ENCODE measurements at regions not wholly inside any gene's neighbourhood (a gene's known extent, or its start where the extent isn't known, plus 50 kb on each side); places are given as distances from the start of the nearest gene placed in this dataset.

DNA sequence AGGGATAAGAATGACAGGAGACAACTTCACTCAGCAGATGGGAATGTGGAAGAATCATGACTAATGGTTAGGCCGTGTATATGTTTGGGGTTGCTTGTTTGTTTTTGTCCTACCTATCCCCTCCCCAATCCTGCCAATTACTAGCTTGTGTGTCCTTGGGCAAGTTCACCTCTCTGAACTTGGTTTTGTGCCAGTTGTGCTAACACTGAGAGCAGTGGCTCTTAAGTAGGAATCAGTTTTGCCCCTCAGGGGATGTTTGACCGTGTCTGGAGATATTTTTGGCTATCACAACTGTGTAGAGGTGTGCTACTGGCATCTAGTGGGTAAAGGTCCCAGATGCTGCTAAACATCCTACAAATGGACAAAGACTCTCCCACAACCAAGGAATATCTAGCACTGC is 287.0 kb downstream of the DMRT2 start:
- TF ChIP-seq, protein P1, sequence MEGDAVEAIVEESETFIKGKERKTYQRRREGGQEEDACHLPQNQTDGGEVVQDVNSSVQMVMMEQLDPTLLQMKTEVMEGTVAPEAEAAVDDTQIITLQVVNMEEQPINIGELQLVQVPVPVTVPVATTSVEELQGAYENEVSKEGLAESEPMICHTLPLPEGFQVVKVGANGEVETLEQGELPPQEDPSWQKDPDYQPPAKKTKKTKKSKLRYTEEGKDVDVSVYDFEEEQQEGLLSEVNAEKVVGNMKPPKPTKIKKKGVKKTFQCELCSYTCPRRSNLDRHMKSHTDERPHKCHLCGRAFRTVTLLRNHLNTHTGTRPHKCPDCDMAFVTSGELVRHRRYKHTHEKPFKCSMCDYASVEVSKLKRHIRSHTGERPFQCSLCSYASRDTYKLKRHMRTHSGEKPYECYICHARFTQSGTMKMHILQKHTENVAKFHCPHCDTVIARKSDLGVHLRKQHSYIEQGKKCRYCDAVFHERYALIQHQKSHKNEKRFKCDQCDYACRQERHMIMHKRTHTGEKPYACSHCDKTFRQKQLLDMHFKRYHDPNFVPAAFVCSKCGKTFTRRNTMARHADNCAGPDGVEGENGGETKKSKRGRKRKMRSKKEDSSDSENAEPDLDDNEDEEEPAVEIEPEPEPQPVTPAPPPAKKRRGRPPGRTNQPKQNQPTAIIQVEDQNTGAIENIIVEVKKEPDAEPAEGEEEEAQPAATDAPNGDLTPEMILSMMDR (IDR thresholded peaks at IDR 0.05): no peak
- Histone ChIP-seq H3K4me1 (peaks cover 20% of the 10 kb centered on the region), H3K27ac (peak overlapping the region; percentile 91), H3K36me3 (ENCODE audit: control insufficient read depth, insufficient read depth, low read length) (no peaks in the 10 kb centered on the region), H3K9me3 (ENCODE audit: control insufficient read depth, low read length) (no peaks in the 10 kb centered on the region), H3K9ac (no peak overlapping the region), H2AFZ (no peak overlapping the region), H3K79me2 (no peaks in the 10 kb centered on the region), H3K4me3 (ENCODE audit: low read depth, low read length) (peak overlapping the region; percentile 17), H3K4me2 (ENCODE audit: low read length) (peak overlapping the region; percentile 48), H3K27me3 (ENCODE audit: control insufficient read depth, insufficient read depth, low read length) (no peaks in the 10 kb centered on the region)

DNA sequence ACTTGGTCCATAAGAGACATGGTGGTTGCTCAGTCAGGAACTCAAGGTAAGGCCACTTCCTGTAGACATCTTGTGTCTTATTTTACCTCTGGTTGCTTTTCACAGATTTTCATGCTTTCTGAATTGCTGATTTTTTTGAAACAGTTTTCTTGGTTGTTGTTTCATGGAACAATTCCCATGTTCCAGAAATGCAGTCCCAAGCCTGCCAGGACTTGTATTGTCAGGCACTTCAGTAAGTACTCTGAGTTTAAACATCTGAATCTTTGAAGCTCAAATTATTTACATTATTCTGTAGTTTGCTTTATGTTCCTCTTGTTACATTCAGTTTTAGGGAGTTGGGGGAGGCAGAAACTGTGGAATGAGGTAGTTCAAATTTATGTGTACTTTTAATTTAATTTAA is 290.2 kb downstream of the DMRT2 start:
- Histone ChIP-seq H3K36me3 (ENCODE audit: control insufficient read depth, insufficient read depth, low read length) (no peaks in the 10 kb centered on the region), H3K27ac (no peak overlapping the region), H3K27me3 (ENCODE audit: control insufficient read depth, insufficient read depth, low read length) (no peaks in the 10 kb centered on the region), H3K9me3 (ENCODE audit: control insufficient read depth, low read length) (no peaks in the 10 kb centered on the region), H3K79me2 (no peaks in the 10 kb centered on the region), H3K4me1 (peaks cover 5% of the 10 kb centered on the region), H3K9ac (no peak overlapping the region), H2AFZ (no peak overlapping the region), H3K4me2 (ENCODE audit: low read length) (no peak overlapping the region), H3K4me3 (ENCODE audit: low read depth, low read length) (no peak overlapping the region)
- TF ChIP-seq, protein P1 (IDR thresholded peaks at IDR 0.05): no peak

DNA sequence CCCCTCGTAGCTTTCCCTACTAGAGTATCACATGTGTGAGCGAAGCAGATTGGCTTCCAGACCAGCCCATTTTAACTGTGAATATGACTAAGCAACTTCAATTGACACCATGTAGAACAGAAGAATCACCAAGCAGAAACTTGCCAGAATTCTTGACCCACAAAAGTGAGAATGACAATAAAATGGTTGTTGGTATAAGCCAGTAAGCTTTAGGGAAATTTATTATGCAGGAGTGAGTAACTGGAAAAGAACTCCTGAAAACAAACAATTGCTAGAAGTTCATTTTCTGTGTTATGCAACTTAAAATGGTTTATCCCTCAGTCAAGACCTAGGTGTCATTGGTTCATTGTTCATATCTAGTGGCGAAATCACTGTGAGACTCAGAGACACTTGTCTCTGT is 303.1 kb downstream of the DMRT2 start:
- TF ChIP-seq, protein P1 (IDR thresholded peaks at IDR 0.05): no peak
- H3K79me2 ChIP-seq: no peaks in the 10 kb centered on the region
- H3K4me2 ChIP-seq (ENCODE audit: low read length): no peak overlapping the region

DNA sequence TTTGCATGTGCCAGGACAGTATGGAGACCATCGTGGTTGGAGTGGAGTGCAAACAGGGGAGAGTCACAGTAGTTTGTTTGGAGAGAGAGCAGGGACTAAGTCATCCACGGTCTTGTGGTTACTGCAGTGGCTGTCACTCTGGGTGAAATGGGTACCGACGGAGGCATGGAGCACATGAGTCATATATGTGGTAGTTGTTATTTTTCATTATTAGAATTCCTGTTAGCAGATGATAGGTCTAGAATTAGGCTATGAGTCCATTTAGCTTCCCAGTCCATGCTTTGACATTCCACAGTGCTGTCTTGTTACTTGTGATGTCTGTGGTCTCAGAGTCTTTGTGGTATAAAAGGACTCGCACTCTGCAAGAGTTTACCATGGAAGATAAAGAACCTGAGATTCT is 303.9 kb downstream of the DMRT2 start:
- Histone ChIP-seq H3K27ac (no peak overlapping the region), H3K27me3 (ENCODE audit: control insufficient read depth, insufficient read depth, low read length) (no peaks in the 10 kb centered on the region), H3K9ac (no peak overlapping the region), H3K4me1 (peaks cover 14% of the 10 kb centered on the region), H3K4me2 (ENCODE audit: low read length) (no peak overlapping the region), H2AFZ (no peak overlapping the region), H3K9me3 (ENCODE audit: control insufficient read depth, low read length) (no peaks in the 10 kb centered on the region), H3K36me3 (ENCODE audit: control insufficient read depth, insufficient read depth, low read length) (no peaks in the 10 kb centered on the region), H3K79me2 (no peaks in the 10 kb centered on the region), H3K4me3 (ENCODE audit: low read depth, low read length) (no peak overlapping the region)
- TF ChIP-seq, protein P1 (IDR thresholded peaks at IDR 0.05): no peak

More for the DNA sequence above, 303.1 kb downstream of the DMRT2 start:
- Histone ChIP-seq H2AFZ (no peak overlapping the region), H3K36me3 (ENCODE audit: control insufficient read depth, insufficient read depth, low read length) (no peaks in the 10 kb centered on the region), H3K9me3 (ENCODE audit: control insufficient read depth, low read length) (no peaks in the 10 kb centered on the region), H3K4me3 (ENCODE audit: low read depth, low read length) (no peak overlapping the region), H3K9ac (no peak overlapping the region), H3K27me3 (ENCODE audit: control insufficient read depth, insufficient read depth, low read length) (no peaks in the 10 kb centered on the region), H3K27ac (no peak overlapping the region), H3K4me1 (peaks cover 14% of the 10 kb centered on the region)

DNA sequence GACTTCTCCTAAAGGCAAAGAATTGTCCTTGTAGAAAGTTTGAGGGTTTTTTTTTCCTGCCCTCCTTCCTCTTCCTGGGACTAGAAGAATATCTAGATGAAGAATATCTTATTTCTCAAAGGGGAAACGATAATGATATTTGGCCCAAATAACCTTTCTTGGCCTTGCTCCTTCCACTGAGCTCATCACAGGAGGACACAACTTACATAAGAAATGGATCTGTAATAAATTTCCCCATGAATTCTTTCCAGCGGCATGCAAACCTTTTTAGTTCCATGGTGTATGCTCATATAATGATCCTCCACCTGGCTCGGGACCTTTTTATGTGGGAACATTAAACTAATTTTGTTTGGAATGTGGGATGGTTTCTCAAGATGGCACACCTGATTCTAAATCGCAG is 304.4 kb downstream of the DMRT2 start:
- no peaks in the 10 kb centered on the region for H3K27me3 ChIP-seq (ENCODE audit: control insufficient read depth, insufficient read depth, low read length)
- no peaks in the 10 kb centered on the region for H3K9me3 ChIP-seq (ENCODE audit: control insufficient read depth, low read length)
- H3K36me3 ChIP-seq (ENCODE audit: control insufficient read depth, insufficient read depth, low read length): no peaks in the 10 kb centered on the region
- H2AFZ ChIP-seq: no peak overlapping the region
- TF ChIP-seq, protein P1 (IDR thresholded peaks at IDR 0.05): no peak
- H3K4me3 ChIP-seq (ENCODE audit: low read depth, low read length): no peak overlapping the region
- H3K4me1 ChIP-seq: peaks cover 14% of the 10 kb centered on the region
- no peaks in the 10 kb centered on the region for H3K79me2 ChIP-seq
- H3K9ac ChIP-seq: no peak overlapping the region
- H3K4me2 ChIP-seq (ENCODE audit: low read length): no peak overlapping the region
- no peak overlapping the region for H3K27ac ChIP-seq

Data from parathyroid adenoma (tissue), 2 donors.